ENCODE measurements at regions not wholly inside any gene's neighbourhood (a gene's known extent, or its start where the extent isn't known, plus 50 kb on each side); places are given as distances from the start of the nearest gene placed in this dataset.

GRCh38 chr17:33838281-33838680, 416.8 kb upstream of the CCL2 start:
- TF ChIP-seq CTCF (IDR thresholded peaks at IDR 0.05; ENCODE audit: low read depth, low read length) = no peak
- no peak for TF ChIP-seq EZH2phosphoT487 (IDR thresholded peaks at IDR 0.05; ENCODE audit: low read depth)

All from OCI-LY3 (cell line).